ENCODE measurements at regions not wholly inside any gene's neighbourhood (a gene's known extent, or its start where the extent isn't known, plus 50 kb on each side); places are given as distances from the start of the nearest gene placed in this dataset.

DNA sequence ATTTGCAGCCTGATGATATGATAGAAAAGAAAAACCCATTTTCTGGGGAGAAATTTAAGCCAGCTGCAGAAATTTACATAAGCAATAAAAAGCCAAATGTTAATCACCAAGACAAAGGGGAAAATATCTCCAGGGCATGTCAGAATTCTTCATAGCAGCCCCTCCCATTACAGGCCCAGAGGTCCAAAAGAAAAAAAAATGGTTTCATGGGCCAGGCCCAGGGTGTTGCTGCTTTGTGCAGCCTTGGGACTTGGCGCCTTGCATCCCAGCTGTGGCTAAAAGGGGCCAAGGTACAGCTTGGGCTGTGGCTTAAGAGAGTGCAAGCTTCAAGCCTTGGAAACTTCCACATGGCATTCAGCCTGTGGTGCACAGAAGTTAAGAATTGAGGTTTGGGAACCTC, 97.9 kb upstream of the CDX4 start:
- DNase-seq (ENCODE audit: extremely low read depth in 1 of 4, low spot score in 3 of 4) (no peak), FAIRE-seq (no peak), ATAC-seq (no peak)
- in situ Hi-C loops (cut with MboI) (no loop called here), intact Hi-C loops (cut with micrococcal nuclease) (no loop called here)
- BruUV-seq (replicated peaks), result no TSS peak
- TF ChIP-seq CC2D1A (IDR thresholded peaks at IDR 0.05) (no peak), CTBP1 (IDR thresholded peaks at IDR 0.05; ENCODE audit: borderline replicate concordance) (no peak), ZSCAN29 (IDR thresholded peaks at IDR 0.05) (no peak), ZNF57 (CRISPR knock-in tag; IDR thresholded peaks at IDR 0.05) (no peak), CXXC5 (CRISPR knock-in tag; IDR thresholded peaks at IDR 0.05) (no peak), BCOR (IDR thresholded peaks at IDR 0.05) (no peak), JUN (IDR thresholded peaks at IDR 0.05; ENCODE audit: borderline replicate concordance, low read depth, low read length) (no peak), JUN (CRISPR knock-in tag; IDR thresholded peaks at IDR 0.05; ENCODE audit: borderline replicate concordance) (no peak), SRSF3 (IDR thresholded peaks at IDR 0.05; ENCODE audit: insufficient read depth, low read length) (no peak), FOXK1 (CRISPR knock-in tag; IDR thresholded peaks at IDR 0.05; ENCODE audit: borderline replicate concordance) (no peak), ATF3 (IDR thresholded peaks at IDR 0.05) (no peak), ATF3 (CRISPR knock-in tag; conservative IDR thresholded peaks at IDR 0.05) (no peak), TEAD2 (tag; IDR thresholded peaks at IDR 0.05) (no peak), TBL1XR1 (IDR thresholded peaks at IDR 0.05; ENCODE audit: low read length in 2 of 2) (no peak)
- TF ChIP-seq, protein P1, sequence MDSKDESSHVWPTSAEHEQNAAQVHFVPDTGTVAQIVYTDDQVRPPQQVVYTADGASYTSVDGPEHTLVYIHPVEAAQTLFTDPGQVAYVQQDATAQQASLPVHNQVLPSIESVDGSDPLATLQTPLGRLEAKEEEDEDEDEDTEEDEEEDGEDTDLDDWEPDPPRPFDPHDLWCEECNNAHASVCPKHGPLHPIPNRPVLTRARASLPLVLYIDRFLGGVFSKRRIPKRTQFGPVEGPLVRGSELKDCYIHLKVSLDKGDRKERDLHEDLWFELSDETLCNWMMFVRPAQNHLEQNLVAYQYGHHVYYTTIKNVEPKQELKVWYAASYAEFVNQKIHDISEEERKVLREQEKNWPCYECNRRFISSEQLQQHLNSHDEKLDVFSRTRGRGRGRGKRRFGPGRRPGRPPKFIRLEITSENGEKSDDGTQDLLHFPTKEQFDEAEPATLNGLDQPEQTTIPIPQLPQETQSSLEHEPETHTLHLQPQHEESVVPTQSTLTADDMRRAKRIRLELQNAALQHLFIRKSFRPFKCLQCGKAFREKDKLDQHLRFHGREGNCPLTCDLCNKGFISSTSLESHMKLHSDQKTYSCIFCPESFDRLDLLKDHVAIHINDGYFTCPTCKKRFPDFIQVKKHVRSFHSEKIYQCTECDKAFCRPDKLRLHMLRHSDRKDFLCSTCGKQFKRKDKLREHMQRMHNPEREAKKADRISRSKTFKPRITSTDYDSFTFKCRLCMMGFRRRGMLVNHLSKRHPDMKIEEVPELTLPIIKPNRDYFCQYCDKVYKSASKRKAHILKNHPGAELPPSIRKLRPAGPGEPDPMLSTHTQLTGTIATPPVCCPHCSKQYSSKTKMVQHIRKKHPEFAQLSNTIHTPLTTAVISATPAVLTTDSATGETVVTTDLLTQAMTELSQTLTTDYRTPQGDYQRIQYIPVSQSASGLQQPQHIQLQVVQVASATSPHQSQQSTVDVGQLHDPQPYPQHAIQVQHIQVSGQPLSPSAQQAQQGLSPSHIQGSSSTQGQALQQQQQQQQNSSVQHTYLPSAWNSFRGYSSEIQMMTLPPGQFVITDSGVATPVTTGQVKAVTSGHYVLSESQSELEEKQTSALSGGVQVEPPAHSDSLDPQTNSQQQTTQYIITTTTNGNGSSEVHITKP (IDR thresholded peaks at IDR 0.05; ENCODE audit: partially characterized antibody), result no peak
- TF ChIP-seq, protein P2, sequence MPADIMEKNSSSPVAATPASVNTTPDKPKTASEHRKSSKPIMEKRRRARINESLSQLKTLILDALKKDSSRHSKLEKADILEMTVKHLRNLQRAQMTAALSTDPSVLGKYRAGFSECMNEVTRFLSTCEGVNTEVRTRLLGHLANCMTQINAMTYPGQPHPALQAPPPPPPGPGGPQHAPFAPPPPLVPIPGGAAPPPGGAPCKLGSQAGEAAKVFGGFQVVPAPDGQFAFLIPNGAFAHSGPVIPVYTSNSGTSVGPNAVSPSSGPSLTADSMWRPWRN (IDR thresholded peaks at IDR 0.05; ENCODE audit: low read depth), result no peak
- TF ChIP-seq, protein P3, sequence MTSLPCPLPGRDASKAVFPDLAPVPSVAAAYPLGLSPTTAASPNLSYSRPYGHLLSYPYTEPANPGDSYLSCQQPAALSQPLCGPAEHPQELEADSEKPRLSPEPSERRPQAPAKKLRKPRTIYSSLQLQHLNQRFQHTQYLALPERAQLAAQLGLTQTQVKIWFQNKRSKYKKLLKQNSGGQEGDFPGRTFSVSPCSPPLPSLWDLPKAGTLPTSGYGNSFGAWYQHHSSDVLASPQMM (CRISPR knock-in tag; IDR thresholded peaks at IDR 0.05), result no peak
- ChIA-PET CTCF (ENCODE audit: low intra/inter-chr PET ratio) (no interaction called here), POLR2A (no interaction called here)
- Histone ChIP-seq H3K9ac (ENCODE audit: insufficient read depth in 1 of 2, low read depth in 2 of 2, low read length in 2 of 2) (no peak overlapping the region), H2AFZ (ENCODE audit: low read depth, low read length) (no peak overlapping the region), H4K20me1 (replicated peaks; ENCODE audit: control insufficient read depth, insufficient read depth, low read length) (no peaks in the 10 kb centered on the region), H3K79me2 (ENCODE audit: control insufficient read depth, insufficient read depth, low read length) (no peaks in the 10 kb centered on the region), H3K9me3 (replicated peaks; ENCODE audit: control insufficient read depth, insufficient read depth, low read depth, low read length) (no peaks in the 10 kb centered on the region), H3K9me1 (ENCODE audit: control insufficient read depth, insufficient read depth, low read length) (no peaks in the 10 kb centered on the region), H3K27me3 (ENCODE audit: control insufficient read depth in 2 of 2, insufficient read depth in 2 of 2, low read length in 2 of 2) (no peaks in the 10 kb centered on the region), H3K4me1 (replicated peaks in 1 of 2; ENCODE audit: control insufficient read depth in 2 of 2, insufficient read depth in 2 of 2, low read length in 2 of 2) (no peaks in the 10 kb centered on the region), H3K4me3 (no peak overlapping the region), H3K4me2 (ENCODE audit: insufficient read depth, low read length) (no peak overlapping the region), H3K36me3 (ENCODE audit: control insufficient read depth, insufficient read depth, low read length) (no peaks in the 10 kb centered on the region), H3K27ac (ENCODE audit: extremely low read depth, low read depth, low read length) (no peak overlapping the region)
- no CpG with 5 or more reads among the region's 1 CpG for WGBS (ENCODE audit: insufficient coverage, low coverage, missing lambda C conversion rate)

Data from K562 (cell line).